ENCODE measurements at regions not wholly inside any gene's neighbourhood (a gene's known extent, or its start where the extent isn't known, plus 50 kb on each side); places are given as distances from the start of the nearest gene placed in this dataset.
"Not testable (repeated sequence)": the region's sequence is repeated elsewhere in the genome, so short reads cannot be mapped to it uniquely, and the experiment has no call there.

- TF ChIP-seq POLR2A (IDR thresholded peaks at IDR 0.05) = peak in 1 of 2 donors; percentile 74
- H3K27me3 ChIP-seq; H3K9me3 ChIP-seq (replicated peaks in 1 of 3); intact Hi-C loops (cut with DNase I); H3K4me1 ChIP-seq (replicated peaks in 1 of 2); H3K36me3 ChIP-seq (replicated peaks in 1 of 2): not testable (repeated sequence)
- peak overlapping the region in 4 of 5 donors; percentile 37 to 78 (median 58) for H3K27ac ChIP-seq
- WGBS, 4 donors = 2 to 19% (median 4%) methylated on average over 24 to 55 of the region's 55 CpGs
- DNase-seq = peak; percentile 79 to 95 (median 91)
- H3K4me3 ChIP-seq = peak overlapping the region; percentile 77 to 91 (median 84)
These were observed 157.2 kb upstream of the ZNF337 start for GRCh38 chr20:25853718-25854388.

- intact Hi-C loops (cut with DNase I); H3K9me3 ChIP-seq (replicated peaks in 1 of 3); H3K4me1 ChIP-seq (replicated peaks in 1 of 2); H3K36me3 ChIP-seq (replicated peaks in 1 of 2); H3K27me3 ChIP-seq: not testable (repeated sequence)
- WGBS, 4 donors = 49 to 65% (median 58%) methylated on average over 20 to 31 of the region's 31 CpGs
- peak in 2 of 7 donors; percentile 21 to 61 for DNase-seq
- H3K27ac ChIP-seq = peak overlapping the region in 2 of 5 donors; percentile 37 to 78
- H3K4me3 ChIP-seq = peak overlapping the region in 3 of 4 donors; percentile 77 to 89 (median 79)
These were observed 156.5 kb upstream of the ZNF337 start for GRCh38 chr20:25852968-25853717.

- H3K27me3 ChIP-seq; H3K36me3 ChIP-seq (replicated peaks in 1 of 2); H3K27ac ChIP-seq; intact Hi-C loops (cut with DNase I); H3K9me3 ChIP-seq (replicated peaks in 1 of 3); H3K4me3 ChIP-seq; H3K4me1 ChIP-seq (replicated peaks in 1 of 2): not testable (repeated sequence)
- peak in 1 of 7 donors; percentile 5 for DNase-seq
- WGBS, 4 donors = 66 to 88% (median 78%) methylated on average over 4 of the region's 4 CpGs
These were observed 153.5 kb upstream of the ZNF337 start for GRCh38 chr20:25850133-25850532.

- H3K4me3 ChIP-seq = no peak overlapping the region
- WGBS, 4 donors = 90 to 95% (median 93%) methylated on average over 6 to 7 of the region's 7 CpGs
- no peak overlapping the region for H3K27ac ChIP-seq
- intact Hi-C loops (cut with DNase I) = no loop called here
- no peak for TF ChIP-seq CTCF (IDR thresholded peaks at IDR 0.05)
- H3K27me3 ChIP-seq = no peaks in the 10 kb centered on the region
- no peak for DNase-seq
- H3K36me3 ChIP-seq (replicated peaks in 1 of 2) = no peaks in the 10 kb centered on the region
- H3K4me1 ChIP-seq (replicated peaks in 1 of 2) = peaks cover 5% of the 10 kb centered on the region in 2 donors
- no peaks in the 10 kb centered on the region for H3K9me3 ChIP-seq (replicated peaks in 1 of 3)
These were observed 151.6 kb upstream of the ZNF337 start for GRCh38 chr20:25848222-25848621.

GRCh38 chr20:25844640-25845039 is 148.0 kb upstream of the ZNF337 start:
- intact Hi-C loops (cut with DNase I); DNase-seq; H3K4me1 ChIP-seq (replicated peaks in 1 of 2); H3K36me3 ChIP-seq (replicated peaks in 1 of 2); H3K9me3 ChIP-seq (replicated peaks in 1 of 3); H3K27me3 ChIP-seq: not testable (repeated sequence)
- peak overlapping the region in 1 of 5 donors; percentile 63 for H3K27ac ChIP-seq
- WGBS, 4 donors = no CpG with 5 or more reads among the region's 9 CpGs
- H3K4me3 ChIP-seq = peak overlapping the region in 1 of 4 donors; percentile 32

- DNase-seq; H3K9me3 ChIP-seq (replicated peaks in 1 of 3); intact Hi-C loops (cut with DNase I); H3K4me3 ChIP-seq; H3K27me3 ChIP-seq; H3K27ac ChIP-seq; H3K36me3 ChIP-seq (replicated peaks in 1 of 2); H3K4me1 ChIP-seq (replicated peaks in 1 of 2): not testable (repeated sequence)
- no CpG with 5 or more reads among the region's 5 CpGs for WGBS, 4 donors
These were observed 116.9 kb upstream of the ZNF337 start for GRCh38 chr20:25813511-25813910.

- H3K27me3 ChIP-seq; H3K4me1 ChIP-seq (replicated peaks in 1 of 2); H3K9me3 ChIP-seq (replicated peaks in 1 of 3); H3K36me3 ChIP-seq (replicated peaks in 1 of 2); H3K27ac ChIP-seq; H3K4me3 ChIP-seq; intact Hi-C loops (cut with DNase I); DNase-seq: not testable (repeated sequence)
- WGBS, 4 donors = no CpG with 5 or more reads among the region's 45 CpGs
These were observed 101.7 kb upstream of the ZNF337 start for GRCh38 chr20:25798174-25798993.

GRCh38 chr20:25797062-25797461 is 100.4 kb upstream of the ZNF337 start:
- H3K27me3 ChIP-seq; H3K9me3 ChIP-seq (replicated peaks in 1 of 3); H3K4me3 ChIP-seq; intact Hi-C loops (cut with DNase I); H3K27ac ChIP-seq; DNase-seq; H3K36me3 ChIP-seq (replicated peaks in 1 of 2); H3K4me1 ChIP-seq (replicated peaks in 1 of 2): not testable (repeated sequence)
- WGBS, 4 donors = no CpG with 5 or more reads among the region's 10 CpGs

- H3K27ac ChIP-seq; H3K27me3 ChIP-seq; H3K36me3 ChIP-seq (replicated peaks in 1 of 2); H3K4me1 ChIP-seq (replicated peaks in 1 of 2); intact Hi-C loops (cut with DNase I); H3K9me3 ChIP-seq (replicated peaks in 1 of 3); H3K4me3 ChIP-seq; DNase-seq: not testable (repeated sequence)
- 80 to 91% (median 85%) methylated on average over 2 to 3 of the region's 3 CpGs for WGBS, 4 donors
These were observed 80.6 kb upstream of the ZNF337 start for GRCh38 chr20:25777241-25777640.
